GM21390 (cell line): ENCODE measurements at regions not wholly inside any gene's neighbourhood (a gene's known extent, or its start where the extent isn't known, plus 50 kb on each side); places are given as distances from the start of the nearest gene placed in this dataset.

Source experiments
- ATAC-seq: cut with Tn5 transposase; IDR thresholded peaks from one replicate; pipeline ENCODE4 v1.9.1; 2021; ENCODE audit not compliant: unreplicated experiment

DNA sequence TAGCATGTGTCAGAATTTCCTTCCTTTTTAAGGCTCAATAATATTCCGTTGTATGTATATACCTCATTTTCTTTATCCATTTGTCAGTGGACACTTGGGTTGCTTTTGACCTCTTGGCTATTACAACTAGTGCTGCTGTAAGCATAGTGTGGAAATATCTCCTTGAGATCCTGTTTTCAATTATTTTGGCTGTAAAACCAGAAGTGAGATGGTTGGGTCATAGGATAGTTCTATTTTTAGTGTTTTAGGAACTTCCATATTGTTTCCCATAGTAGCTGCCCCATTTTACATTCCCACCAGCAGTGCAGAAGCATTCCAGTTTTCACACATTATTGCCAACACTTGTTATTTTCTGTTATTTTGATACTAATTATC is 70.4 kb upstream of the C15orf39 start:
- ATAC-seq, result no peak

DNA sequence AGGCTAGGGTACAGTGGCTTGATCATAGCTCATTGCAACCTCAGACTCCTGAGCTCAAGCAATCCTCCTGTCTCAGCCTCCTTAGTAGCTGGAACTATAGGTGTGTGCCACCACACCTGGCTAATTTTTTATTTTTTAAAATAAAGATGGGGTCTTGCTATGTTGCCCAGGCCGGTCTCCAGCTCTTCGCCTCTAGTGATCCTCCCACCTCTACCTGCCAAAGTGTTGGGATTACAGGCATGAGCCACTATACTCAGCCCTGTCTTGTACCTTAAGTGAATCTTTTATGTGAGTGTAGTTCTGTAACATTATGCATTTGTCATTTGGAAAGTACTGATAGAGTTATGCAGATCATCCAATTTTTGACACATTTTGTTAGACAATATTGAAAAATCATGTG is 66.9 kb upstream of the C15orf39 start:
- no peak for ATAC-seq

DNA sequence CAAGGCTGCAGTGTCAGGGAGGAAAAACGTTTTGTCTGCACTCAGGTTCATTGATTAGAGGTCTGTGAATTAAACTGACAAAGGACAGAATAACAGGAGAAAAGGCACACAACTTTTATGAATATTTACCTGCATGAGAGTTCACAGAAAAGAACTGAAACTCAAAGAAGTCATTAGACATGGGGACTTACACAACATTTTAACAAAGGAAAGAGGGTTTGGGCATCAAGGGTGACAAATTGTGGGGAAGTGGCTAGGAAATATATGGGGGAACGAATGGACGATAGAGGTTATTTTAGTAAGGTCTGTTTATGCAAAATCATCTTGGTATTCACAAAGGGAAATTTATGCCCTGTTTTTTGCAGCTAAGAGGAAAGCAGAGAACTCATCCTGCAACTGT is 65.6 kb upstream of the C15orf39 start:
- ATAC-seq, result no peak

DNA sequence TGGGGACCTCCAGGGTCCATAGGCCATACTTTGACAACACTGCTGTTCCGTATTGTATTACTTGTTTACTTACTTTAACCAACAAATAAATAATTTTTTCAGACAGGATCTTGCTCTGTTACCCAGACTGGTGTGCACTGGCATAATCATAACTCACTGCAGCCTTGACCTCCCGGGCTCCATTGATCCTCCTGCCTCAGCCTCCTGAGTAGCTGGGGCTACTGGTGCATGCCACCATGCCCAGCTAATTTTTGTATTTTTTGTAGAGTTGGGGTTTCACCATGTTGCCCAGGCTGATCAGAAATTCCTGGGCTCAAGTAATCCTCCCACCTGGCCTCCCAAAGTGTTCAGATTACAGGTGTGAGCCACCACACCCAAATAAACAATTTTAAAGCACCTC is 64.9 kb upstream of the C15orf39 start:
- ATAC-seq, result no peak

DNA sequence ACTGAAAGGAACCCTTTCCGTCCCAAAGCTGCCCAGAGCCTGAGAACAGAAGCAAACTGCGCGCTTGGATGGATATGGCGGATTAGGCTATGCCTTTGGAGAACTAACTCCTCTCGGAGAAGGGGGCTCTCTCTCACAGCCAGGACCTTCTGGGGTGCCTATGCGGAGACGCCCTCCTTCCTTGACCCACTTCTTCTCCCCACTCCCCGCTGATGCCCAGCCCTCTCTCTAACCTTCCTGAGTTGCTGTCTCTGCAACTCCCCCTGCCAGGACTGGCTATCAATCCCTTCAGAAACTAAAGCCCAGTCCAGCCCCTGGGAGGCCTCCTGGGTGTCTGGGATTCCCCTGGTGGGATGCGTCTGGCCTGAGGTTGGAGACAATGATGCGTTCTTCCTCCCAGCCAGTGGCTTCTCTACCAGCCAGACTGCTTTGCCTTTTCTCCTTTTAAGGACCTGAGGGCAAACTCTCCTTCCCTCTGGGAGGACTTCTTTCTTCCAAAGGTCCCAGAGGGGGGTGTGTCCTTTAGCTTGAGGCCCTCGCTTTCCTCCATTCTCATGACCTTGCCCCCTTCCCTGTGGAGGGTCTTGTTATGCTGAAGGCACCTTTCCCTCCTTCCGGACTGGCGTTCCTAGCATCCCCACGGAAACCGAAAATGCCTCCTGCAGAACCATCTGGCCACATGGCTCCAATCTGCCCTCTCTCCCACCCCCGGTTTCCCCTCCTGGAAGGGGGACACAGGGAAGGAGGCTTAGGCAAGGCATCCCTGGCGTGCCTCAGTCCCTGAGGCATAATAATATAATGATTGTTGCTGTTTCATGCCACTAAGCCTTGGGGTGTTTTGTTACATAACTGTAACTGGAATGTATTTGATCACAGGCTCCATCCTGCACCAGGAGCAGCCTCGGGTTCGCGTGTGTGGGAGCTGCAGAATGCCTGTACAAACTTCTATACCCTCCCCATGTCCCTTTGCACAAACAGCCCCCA is 63.4 kb upstream of the C15orf39 start:
- ATAC-seq, result no peak

DNA sequence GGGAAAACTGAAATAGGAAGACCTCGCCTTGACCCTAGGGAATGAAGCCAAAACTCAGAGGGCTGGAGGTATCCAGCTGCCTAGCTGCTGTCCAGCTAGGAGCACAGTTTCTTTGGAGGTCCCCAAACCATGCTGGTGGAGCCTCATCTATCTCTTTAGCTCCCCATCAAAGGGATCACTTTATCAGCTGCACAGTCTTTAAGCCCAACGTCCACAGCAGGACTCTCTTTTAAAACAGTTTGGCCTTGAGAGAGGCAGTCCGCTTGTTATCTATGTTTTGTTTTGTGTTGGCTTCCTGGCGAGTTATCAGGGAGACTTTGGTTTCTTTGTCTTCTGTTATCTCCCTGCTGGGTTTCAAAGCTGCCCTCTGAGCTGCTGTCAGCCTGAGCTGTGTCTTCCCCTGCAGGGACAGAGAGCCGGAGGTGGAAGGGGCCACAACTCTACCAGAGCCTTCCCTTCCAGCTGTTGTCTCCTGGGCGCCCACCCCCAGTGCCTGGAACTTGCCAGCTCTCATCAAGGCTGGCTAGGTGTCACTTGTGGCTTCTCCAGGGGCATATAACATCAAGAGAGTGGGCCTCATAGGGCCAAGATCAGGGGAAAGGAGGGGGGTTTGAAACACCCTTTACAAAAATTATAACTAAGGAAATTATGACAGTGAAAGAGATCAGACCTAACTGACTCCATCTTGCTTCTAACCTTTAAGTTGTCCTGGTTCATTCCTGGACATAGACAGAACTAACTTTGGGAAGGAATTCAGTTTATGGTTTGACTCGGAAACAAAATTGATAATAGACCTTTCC is 61.4 kb upstream of the C15orf39 start:
- no peak for ATAC-seq

DNA sequence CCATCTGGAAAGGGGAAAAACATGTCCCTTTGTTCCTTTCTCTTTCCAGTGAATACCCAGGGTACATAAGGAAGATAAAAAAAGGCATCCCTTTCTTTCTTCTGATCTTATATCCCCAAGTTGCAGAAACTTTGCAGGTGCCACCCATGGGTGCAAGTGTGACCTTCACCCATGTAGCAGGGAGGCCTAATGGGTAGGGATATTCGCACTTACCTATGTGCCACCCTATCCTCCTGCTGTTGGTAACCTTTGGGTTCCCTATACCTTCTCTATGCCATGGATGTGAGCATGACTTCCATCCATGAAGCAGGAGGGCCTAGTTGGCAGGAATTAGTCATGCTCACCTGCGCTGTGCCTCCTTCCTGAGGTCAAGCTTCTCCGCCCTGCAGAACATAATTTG is 59.2 kb upstream of the C15orf39 start:
- ATAC-seq, result no peak

DNA sequence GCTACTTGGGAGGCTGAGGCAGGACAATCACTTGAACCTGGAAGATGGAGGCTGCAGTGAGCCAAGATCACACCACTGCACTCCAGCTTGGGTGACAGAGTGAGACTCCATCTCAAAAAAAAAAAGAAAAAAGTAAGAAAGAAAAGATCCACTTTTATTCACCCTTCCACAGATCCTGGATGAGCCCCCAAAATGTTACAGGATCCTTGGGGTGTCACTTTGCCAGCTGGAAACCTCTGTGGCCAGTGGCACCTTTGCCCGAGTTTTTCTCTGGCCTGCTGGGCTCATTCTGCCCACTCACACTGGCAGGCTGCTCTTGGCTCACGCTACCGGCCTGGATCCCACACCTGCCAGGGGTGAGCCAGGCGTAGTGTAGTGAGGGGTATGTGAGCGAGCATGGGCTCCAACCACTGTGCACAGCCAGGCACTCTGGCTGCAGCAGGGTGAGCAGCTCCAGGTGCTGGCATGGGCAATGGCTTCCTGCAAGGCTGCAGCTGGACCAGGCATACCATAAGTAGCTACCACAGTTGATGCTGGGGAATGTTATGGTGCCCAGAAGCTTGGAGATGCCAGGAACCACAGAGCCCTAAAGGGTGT is 57.8 kb upstream of the C15orf39 start:
- no peak for ATAC-seq

DNA sequence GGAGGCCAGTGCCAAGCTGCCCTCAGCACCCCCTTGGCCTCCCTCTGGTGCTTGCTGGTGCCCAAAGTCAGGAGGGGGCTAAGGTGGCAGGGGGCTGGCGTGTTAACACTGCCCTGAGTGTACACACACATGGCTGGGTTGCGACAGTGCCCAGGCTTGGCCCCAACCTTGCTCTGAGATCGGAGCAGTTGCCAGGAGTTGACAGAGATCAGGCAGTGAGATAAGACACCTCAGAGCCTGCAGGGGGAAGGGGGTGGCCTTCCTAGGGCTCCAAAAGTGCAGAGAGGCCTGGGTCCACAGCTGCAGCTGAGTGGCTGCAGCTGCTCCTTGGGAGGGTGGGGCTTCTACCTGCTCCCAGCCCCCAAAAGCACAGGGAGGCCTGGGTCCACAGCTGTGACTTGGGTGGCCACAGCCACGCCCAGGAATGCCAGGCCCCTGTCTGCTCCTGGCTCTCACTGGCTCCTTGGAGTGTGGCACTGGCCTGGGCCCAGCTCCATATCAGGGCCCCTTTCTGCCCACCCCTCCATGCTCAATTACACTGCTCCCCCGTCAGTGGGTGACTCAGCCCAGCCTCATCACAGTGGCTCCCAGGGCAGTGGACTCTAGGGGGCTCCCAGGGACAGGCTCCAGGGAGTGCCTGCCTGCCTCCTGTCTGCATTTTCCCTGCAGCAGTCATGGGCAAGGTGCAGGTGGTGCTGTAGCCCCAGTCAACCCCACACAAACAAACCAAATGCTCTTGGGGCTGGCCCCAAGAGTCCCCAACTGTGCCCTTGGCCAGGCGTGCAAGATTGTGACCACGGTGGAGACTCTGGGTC is 56.4 kb upstream of the C15orf39 start:
- ATAC-seq, result no peak

DNA sequence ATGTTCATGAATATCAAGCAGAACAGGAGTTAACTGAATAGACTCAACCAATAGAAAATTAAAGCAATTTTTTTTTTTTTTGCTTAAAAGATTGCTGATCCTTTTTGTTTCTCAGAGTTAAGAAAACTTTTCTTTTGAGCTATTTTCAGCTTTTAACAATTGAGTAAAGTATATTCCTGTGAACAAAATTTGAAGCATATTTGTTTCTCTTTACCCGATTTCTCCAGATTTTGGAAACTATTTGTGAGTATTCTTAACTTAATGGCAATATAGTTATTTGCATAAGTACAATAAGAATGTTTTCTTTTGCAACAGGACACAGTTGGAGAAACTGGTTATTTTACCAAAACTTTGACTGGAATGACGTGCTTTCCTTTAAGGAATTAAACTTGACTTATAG is 53.4 kb upstream of the C15orf39 start:
- ATAC-seq, result no peak

DNA sequence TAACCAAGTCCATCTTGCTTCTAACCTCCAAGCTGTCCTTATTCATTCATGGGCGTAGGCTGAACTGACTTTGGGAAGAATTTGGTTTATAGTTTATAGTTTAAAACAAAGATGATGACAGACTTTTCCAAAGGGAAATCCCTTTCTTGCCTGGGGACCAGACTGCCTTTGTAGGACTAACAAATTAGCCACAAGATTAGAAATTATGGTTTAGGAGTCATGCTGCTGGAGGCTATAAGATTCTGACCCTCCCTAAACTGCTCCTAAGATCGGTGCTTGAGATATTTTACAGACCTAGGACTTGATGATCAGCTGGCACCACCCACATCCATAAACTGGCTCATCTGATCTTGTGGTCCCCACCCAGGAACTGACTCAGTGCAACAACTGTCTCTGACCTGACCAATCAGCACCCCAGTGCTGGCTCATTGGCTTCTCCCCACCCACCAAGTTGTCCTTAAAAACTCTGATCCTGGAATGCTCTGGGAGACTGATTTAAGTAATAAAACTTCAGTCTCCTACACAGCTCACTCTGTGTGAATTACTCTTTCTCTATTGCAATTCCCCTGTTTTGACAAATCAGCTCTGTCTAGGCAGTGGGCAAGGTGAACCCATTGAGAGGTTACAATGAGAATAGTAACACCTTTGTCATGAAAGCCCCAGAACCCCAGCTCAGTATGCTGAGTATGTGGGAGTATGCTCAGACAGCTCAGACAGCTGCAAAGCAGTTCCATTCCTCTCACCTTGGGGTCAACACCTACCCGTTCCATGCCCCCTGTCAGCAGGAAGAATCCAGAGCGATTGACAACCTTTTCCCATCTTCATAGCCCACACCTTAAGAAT is 51.6 kb upstream of the C15orf39 start:
- ATAC-seq, result no peak

DNA sequence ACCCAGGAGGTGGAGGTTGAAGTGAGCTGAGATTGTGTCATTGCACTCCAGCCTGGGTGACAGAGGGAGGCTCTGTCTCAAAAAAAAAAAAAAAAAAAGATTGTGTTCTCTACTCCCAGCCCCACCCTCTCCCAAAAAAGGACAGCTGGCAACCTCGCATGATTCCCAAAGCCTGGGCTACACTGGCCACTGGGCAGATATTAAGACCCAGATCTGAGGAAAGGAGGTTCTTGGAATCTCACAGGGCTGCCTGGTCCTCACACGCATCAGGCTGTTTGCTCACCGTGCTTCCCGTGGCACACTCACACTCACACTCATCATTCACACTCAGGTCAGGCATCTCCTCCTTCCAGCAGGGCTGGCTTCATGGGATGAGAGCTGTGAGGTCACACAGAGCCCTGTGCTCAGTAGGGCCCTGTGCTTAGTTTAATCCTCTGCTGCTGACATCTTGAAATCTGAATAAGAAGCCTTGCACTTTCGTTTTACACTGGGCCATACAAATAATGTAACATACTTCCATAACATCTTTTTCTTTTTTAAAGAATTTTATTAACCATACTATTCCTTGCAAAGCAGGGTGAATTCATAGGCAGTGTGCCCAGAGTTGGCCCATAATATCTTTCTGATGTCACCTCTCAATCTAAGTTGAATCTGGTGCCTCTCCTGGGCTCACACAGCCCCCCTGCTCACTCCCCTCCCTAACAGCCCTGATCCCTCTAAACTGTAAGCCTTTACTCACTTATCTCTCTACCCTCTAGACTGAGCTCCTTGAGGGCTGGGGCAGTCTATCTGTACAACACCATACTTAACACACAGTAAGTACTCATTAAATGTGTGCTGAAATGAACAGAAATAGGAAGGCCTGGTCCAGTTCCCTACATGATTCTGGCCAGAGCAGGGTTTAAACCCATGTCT is 50.2 kb upstream of the C15orf39 start:
- ATAC-seq, result no peak
